Colonic mucosa (tissue), 4 donors: ENCODE measurements at regions not wholly inside any gene's neighbourhood (a gene's known extent, or its start where the extent isn't known, plus 50 kb on each side); places are given as distances from the start of the nearest gene placed in this dataset.

ENCODE experiments used
- DNase-seq: peaks from one replicate; pipeline ENCODE4 v3.0.0-alpha.2; 2020
- H3K27ac ChIP-seq: fragments of 200-600 bp; one replicate; pipeline ENCODE4 v1.8.0; 2021
- H3K27me3 ChIP-seq: fragments of 200-600 bp; one replicate; pipeline ENCODE4 v1.8.0; 2021
- H3K36me3 ChIP-seq: fragments of 200-600 bp; one replicate; pipeline ENCODE4 v1.8.0; 2021
- H3K4me1 ChIP-seq: fragments of 200-600 bp; one replicate; pipeline ENCODE4 v1.8.0; 2021; ENCODE audit warnings: mild to moderate bottlenecking
- H3K4me3 ChIP-seq: fragments of 200-600 bp; one replicate; pipeline ENCODE4 v1.8.0; 2021
- H3K9ac ChIP-seq, 2 donors: one replicate each; pipeline ENCODE4 v1.7.0; 2013; ENCODE audit warnings: control low read depth in 2 of 2, low read depth in 2 of 2, low read length in 2 of 2
- H3K9me3 ChIP-seq: fragments of 200-600 bp; one replicate; pipeline ENCODE4 v1.8.0; 2021
- CTCF ChIP-seq: fragments of 200-600 bp; IDR thresholded peaks from one replicate; pipeline ENCODE4 v1.8.0; 2022; ENCODE audit warnings: antibody characterized with exemption, mild to moderate bottlenecking
- intact Hi-C: fragments of 100-400 bp; cut with DNase I; formaldehyde crosslinking; loops from one replicate; pipeline ENCODE4 v1.14.1; 2022
- donor health status: healthy.
- donor health status: DM: no; HTN: no; CAD: no.
- donor health status: DM: no; HTN: no; CAD: no.

- Histone ChIP-seq H3K9me3 (no peaks in the 10 kb centered on the region), H3K9ac (no peak overlapping the region), H3K27me3 (no peaks in the 10 kb centered on the region), H3K27ac (no peak overlapping the region), H3K36me3 (no peaks in the 10 kb centered on the region), H3K4me1 (no peaks in the 10 kb centered on the region), H3K4me3 (no peak overlapping the region)
- intact Hi-C loops = no loop called here
- TF ChIP-seq CTCF = no peak
- no peak for DNase-seq
Measured at GRCh38 chr4:33080275-33080674, 2360.1 kb downstream of the PCDH7 start.

GRCh38 chr4:33085709-33086108 is 2365.5 kb downstream of the PCDH7 start:
- intact Hi-C loops = no loop called here
- H3K27ac ChIP-seq = no peak overlapping the region
- H3K27me3 ChIP-seq = no peaks in the 10 kb centered on the region
- no peaks in the 10 kb centered on the region for H3K9me3 ChIP-seq
- H3K9ac ChIP-seq = no peak overlapping the region
- DNase-seq = no peak
- H3K36me3 ChIP-seq = no peaks in the 10 kb centered on the region
- H3K4me1 ChIP-seq = no peaks in the 10 kb centered on the region
- TF ChIP-seq CTCF = no peak
- no peak overlapping the region for H3K4me3 ChIP-seq

GRCh38 chr4:33086331-33086925 is 2366.3 kb downstream of the PCDH7 start:
- Histone ChIP-seq H3K27ac (no peak overlapping the region), H3K36me3 (no peaks in the 10 kb centered on the region), H3K4me1 (no peaks in the 10 kb centered on the region), H3K4me3 (no peak overlapping the region), H3K27me3 (no peaks in the 10 kb centered on the region), H3K9me3 (no peaks in the 10 kb centered on the region), H3K9ac (no peak overlapping the region)
- TF ChIP-seq CTCF = no peak
- intact Hi-C loops = no loop called here
- no peak for DNase-seq

- no peak overlapping the region for H3K27ac ChIP-seq
- no peaks in the 10 kb centered on the region for H3K36me3 ChIP-seq
- H3K9ac ChIP-seq = no peak overlapping the region
- H3K4me1 ChIP-seq = no peaks in the 10 kb centered on the region
- DNase-seq = no peak
- intact Hi-C loops = no loop called here
- H3K4me3 ChIP-seq = no peak overlapping the region
- TF ChIP-seq CTCF = no peak
- no peaks in the 10 kb centered on the region for H3K27me3 ChIP-seq
- no peaks in the 10 kb centered on the region for H3K9me3 ChIP-seq
Measured at GRCh38 chr4:33088713-33089112, 2368.5 kb downstream of the PCDH7 start.

GRCh38 chr4:33090910-33091309 is 2370.7 kb downstream of the PCDH7 start:
- intact Hi-C loops = no loop called here
- no peak overlapping the region for H3K27ac ChIP-seq
- DNase-seq = no peak
- H3K4me1 ChIP-seq = no peaks in the 10 kb centered on the region
- no peak overlapping the region for H3K9ac ChIP-seq
- no peak for TF ChIP-seq CTCF
- H3K27me3 ChIP-seq = no peaks in the 10 kb centered on the region
- H3K36me3 ChIP-seq = no peaks in the 10 kb centered on the region
- H3K4me3 ChIP-seq = no peak overlapping the region
- no peaks in the 10 kb centered on the region for H3K9me3 ChIP-seq

GRCh38 chr4:33091961-33092360 is 2371.8 kb downstream of the PCDH7 start:
- no peaks in the 10 kb centered on the region for H3K9me3 ChIP-seq
- H3K27me3 ChIP-seq = no peaks in the 10 kb centered on the region
- no peak overlapping the region for H3K27ac ChIP-seq
- DNase-seq = no peak
- no peak for TF ChIP-seq CTCF
- H3K9ac ChIP-seq = no peak overlapping the region
- no peak overlapping the region for H3K4me3 ChIP-seq
- H3K36me3 ChIP-seq = no peaks in the 10 kb centered on the region
- intact Hi-C loops = no loop called here
- H3K4me1 ChIP-seq = no peaks in the 10 kb centered on the region
